ENCODE measurements at regions not wholly inside any gene's neighbourhood (a gene's known extent, or its start where the extent isn't known, plus 50 kb on each side); places are given as distances from the start of the nearest gene placed in this dataset.

GRCh38 chr7:106723398-106723797, 62.4 kb upstream of the CCDC71L start:
- Histone ChIP-seq H3K27me3 (ENCODE audit: low read length) (0 out of 2 replicates have a peak, but pooled peaks cover 3% of the 10 kb centered on the region), H3K4me3 (ENCODE audit: insufficient read depth, low read length, poor library complexity, severe bottlenecking) (no peak overlapping the region), H3F3A (ENCODE audit: insufficient read depth) (no peaks in the 10 kb centered on the region), H3K4me2 (ENCODE audit: low read depth, low read length, poor library complexity, severe bottlenecking) (no peak overlapping the region), H3K27ac (ENCODE audit: low read depth, low read length) (no peak overlapping the region), H2AFZ (ENCODE audit: low read depth, low read length, severe bottlenecking) (no peak overlapping the region), H3K9me2 (replicated peaks; ENCODE audit: insufficient read depth, low read length) (no peaks in the 10 kb centered on the region), H3K79me2 (ENCODE audit: insufficient read depth, low read length) (no peaks in the 10 kb centered on the region), H3K9ac (ENCODE audit: low read length) (no peak overlapping the region), H3K9me3 (ENCODE audit: insufficient read depth, low read length) (no peaks in the 10 kb centered on the region), H4K20me1 (ENCODE audit: low read depth, low read length) (no peaks in the 10 kb centered on the region), H3K36me3 (ENCODE audit: low read length) (no peaks in the 10 kb centered on the region)
- TF ChIP-seq, protein P1, sequence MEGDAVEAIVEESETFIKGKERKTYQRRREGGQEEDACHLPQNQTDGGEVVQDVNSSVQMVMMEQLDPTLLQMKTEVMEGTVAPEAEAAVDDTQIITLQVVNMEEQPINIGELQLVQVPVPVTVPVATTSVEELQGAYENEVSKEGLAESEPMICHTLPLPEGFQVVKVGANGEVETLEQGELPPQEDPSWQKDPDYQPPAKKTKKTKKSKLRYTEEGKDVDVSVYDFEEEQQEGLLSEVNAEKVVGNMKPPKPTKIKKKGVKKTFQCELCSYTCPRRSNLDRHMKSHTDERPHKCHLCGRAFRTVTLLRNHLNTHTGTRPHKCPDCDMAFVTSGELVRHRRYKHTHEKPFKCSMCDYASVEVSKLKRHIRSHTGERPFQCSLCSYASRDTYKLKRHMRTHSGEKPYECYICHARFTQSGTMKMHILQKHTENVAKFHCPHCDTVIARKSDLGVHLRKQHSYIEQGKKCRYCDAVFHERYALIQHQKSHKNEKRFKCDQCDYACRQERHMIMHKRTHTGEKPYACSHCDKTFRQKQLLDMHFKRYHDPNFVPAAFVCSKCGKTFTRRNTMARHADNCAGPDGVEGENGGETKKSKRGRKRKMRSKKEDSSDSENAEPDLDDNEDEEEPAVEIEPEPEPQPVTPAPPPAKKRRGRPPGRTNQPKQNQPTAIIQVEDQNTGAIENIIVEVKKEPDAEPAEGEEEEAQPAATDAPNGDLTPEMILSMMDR (IDR thresholded peaks at IDR 0.05; ENCODE audit: insufficient read depth, low read length, poor library complexity, severe bottlenecking) = no peak
- TF ChIP-seq EZH2phosphoT487 (conservative IDR thresholded peaks at IDR 0.05; ENCODE audit: low read length) = no peak

DNA sequence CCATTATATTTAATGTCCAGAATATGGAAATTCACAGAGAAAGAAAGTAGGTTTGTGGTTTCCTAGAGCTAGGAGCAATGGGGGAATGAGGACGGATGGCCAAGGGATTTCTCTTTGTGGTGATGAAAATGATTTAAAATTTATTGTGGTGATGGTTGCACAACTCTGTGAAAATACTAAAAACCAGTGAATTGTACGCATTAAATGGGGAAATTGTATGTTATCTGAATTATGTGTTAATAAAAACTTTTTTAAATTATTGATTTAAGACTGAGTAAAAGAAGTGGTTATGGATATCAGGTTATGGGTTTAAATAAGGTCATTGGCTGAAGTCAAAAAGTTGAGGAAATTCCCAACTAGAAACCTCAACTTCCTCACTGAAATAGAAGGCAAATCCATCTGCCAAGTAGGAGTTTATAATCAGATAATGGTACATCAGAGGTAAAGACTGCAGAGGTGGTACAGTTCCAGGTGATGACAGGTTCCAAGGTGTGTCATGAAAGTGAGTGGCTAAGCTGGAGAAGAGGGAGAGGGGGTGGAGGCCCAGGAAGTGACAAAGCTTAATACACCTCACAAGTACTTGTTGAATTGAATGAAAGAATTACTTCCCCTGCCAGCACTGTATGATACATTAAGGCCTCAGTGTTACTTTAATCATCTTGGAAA, 68.9 kb upstream of the CCDC71L start:
- Histone ChIP-seq H3K4me3 (ENCODE audit: insufficient read depth, low read length, poor library complexity, severe bottlenecking) (no peak overlapping the region), H3K79me2 (ENCODE audit: insufficient read depth, low read length) (no peaks in the 10 kb centered on the region), H3K27ac (ENCODE audit: low read depth, low read length) (no peak overlapping the region), H4K20me1 (ENCODE audit: low read depth, low read length) (no peaks in the 10 kb centered on the region), H3K9me3 (ENCODE audit: insufficient read depth, low read length) (no peaks in the 10 kb centered on the region), H3K9me2 (replicated peaks; ENCODE audit: insufficient read depth, low read length) (no peaks in the 10 kb centered on the region), H3K36me3 (ENCODE audit: low read length) (no peaks in the 10 kb centered on the region), H3F3A (ENCODE audit: insufficient read depth) (no peaks in the 10 kb centered on the region), H3K4me2 (ENCODE audit: low read depth, low read length, poor library complexity, severe bottlenecking) (no peak overlapping the region), H2AFZ (ENCODE audit: low read depth, low read length, severe bottlenecking) (no peak overlapping the region), H3K27me3 (ENCODE audit: low read length) (no peaks in the 10 kb centered on the region), H3K9ac (ENCODE audit: low read length) (no peak overlapping the region)
- TF ChIP-seq, protein P1 (IDR thresholded peaks at IDR 0.05; ENCODE audit: insufficient read depth, low read length, poor library complexity, severe bottlenecking) = no peak
- no peak for TF ChIP-seq EZH2phosphoT487 (conservative IDR thresholded peaks at IDR 0.05; ENCODE audit: low read length)

DNA sequence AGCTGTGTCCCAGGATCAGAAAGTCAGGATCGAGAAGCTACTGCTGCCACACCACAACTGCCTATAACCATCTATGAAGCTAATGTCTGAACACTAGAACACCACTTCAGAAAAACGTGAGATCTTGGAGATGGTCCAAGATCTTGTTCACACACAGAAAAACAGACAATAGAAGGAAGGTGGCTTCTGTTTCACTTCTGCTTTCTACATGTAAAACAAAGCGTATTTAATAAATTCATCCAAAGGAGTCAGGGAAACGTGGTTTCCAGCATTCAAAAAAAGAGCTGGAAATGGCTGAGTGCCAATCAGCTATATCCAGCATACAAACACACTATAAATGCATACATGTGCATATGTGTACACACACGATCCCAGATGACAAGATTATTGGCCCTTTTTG, 70.2 kb upstream of the CCDC71L start:
- Histone ChIP-seq H3K4me3 (ENCODE audit: insufficient read depth, low read length, poor library complexity, severe bottlenecking) (no peak overlapping the region), H3K9me3 (ENCODE audit: insufficient read depth, low read length) (no peaks in the 10 kb centered on the region), H3K4me2 (ENCODE audit: low read depth, low read length, poor library complexity, severe bottlenecking) (peak overlapping the region; percentile 8), H3K9me2 (replicated peaks; ENCODE audit: insufficient read depth, low read length) (no peaks in the 10 kb centered on the region), H3K79me2 (ENCODE audit: insufficient read depth, low read length) (no peaks in the 10 kb centered on the region), H3K27ac (ENCODE audit: low read depth, low read length) (no peak overlapping the region), H3K36me3 (ENCODE audit: low read length) (no peaks in the 10 kb centered on the region), H2AFZ (ENCODE audit: low read depth, low read length, severe bottlenecking) (no peak overlapping the region), H3K27me3 (ENCODE audit: low read length) (no peaks in the 10 kb centered on the region), H3F3A (ENCODE audit: insufficient read depth) (no peaks in the 10 kb centered on the region), H3K9ac (ENCODE audit: low read length) (no peak overlapping the region), H4K20me1 (ENCODE audit: low read depth, low read length) (no peaks in the 10 kb centered on the region)
- TF ChIP-seq EZH2phosphoT487 (conservative IDR thresholded peaks at IDR 0.05; ENCODE audit: low read length) = no peak
- TF ChIP-seq, protein P1 (IDR thresholded peaks at IDR 0.05; ENCODE audit: insufficient read depth, low read length, poor library complexity, severe bottlenecking) = no peak
